ENCODE measurements at regions not wholly inside any gene's neighbourhood (a gene's known extent, or its start where the extent isn't known, plus 50 kb on each side); places are given as distances from the start of the nearest gene placed in this dataset.

GRCh38 chr6:82097676-82098075 is 149.9 kb downstream of the IBTK start:
- no peak for TF ChIP-seq CTCF (IDR thresholded peaks at IDR 0.05; ENCODE audit: low read length, missing control alignments)
- no peak for DNase-seq (ENCODE audit: low read depth)
- H3K4me3 ChIP-seq (replicated peaks; ENCODE audit: low read depth, low read length) = no peak overlapping the region

- no peak overlapping the region for H3K4me3 ChIP-seq (replicated peaks; ENCODE audit: low read depth, low read length)
- TF ChIP-seq CTCF (IDR thresholded peaks at IDR 0.05; ENCODE audit: low read length, missing control alignments) = no peak
- no peak for DNase-seq (ENCODE audit: low read depth)
These were observed 152.5 kb downstream of the IBTK start for GRCh38 chr6:82095091-82095490.

GRCh38 chr6:82094166-82094806 is 153.3 kb downstream of the IBTK start:
- no peak for TF ChIP-seq CTCF (IDR thresholded peaks at IDR 0.05; ENCODE audit: low read length, missing control alignments)
- DNase-seq (ENCODE audit: low read depth) = no peak
- H3K4me3 ChIP-seq (replicated peaks; ENCODE audit: low read depth, low read length) = no peak overlapping the region

GRCh38 chr6:82088978-82089771 is 158.4 kb downstream of the IBTK start:
- DNase-seq (ENCODE audit: low read depth) = no peak

GRCh38 chr6:82086944-82087343 is 160.6 kb downstream of the IBTK start:
- DNase-seq (ENCODE audit: low read depth) = no peak
- H3K4me3 ChIP-seq (replicated peaks; ENCODE audit: low read depth, low read length) = no peak overlapping the region
- no peak for TF ChIP-seq CTCF (IDR thresholded peaks at IDR 0.05; ENCODE audit: low read length, missing control alignments)

More at GRCh38 chr6:82088978-82089771, 158.4 kb downstream of the IBTK start:
- no peak for TF ChIP-seq CTCF (IDR thresholded peaks at IDR 0.05; ENCODE audit: low read length, missing control alignments)
- no peak overlapping the region for H3K4me3 ChIP-seq (replicated peaks; ENCODE audit: low read depth, low read length)

GRCh38 chr6:82085701-82086100 is 161.8 kb downstream of the IBTK start:
- no peak overlapping the region for H3K4me3 ChIP-seq (replicated peaks; ENCODE audit: low read depth, low read length)
- DNase-seq (ENCODE audit: low read depth) = no peak
- no peak for TF ChIP-seq CTCF (IDR thresholded peaks at IDR 0.05; ENCODE audit: low read length, missing control alignments)
